SKM-1 treated with dmso at 0.1 percent for 144 hours (cell line): ENCODE measurements at regions not wholly inside any gene's neighbourhood (a gene's known extent, or its start where the extent isn't known, plus 50 kb on each side); places are given as distances from the start of the nearest gene placed in this dataset.

Source experiments
- DNase-seq: peaks from one replicate; lab custom pipeline; 2025; ENCODE audit not compliant: unreplicated experiment; lab: John Stamatoyannopoulos, UW

GRCh38 chr2:200013906-200014305, 58.5 kb downstream of the MAIP1 start:
- no peak for DNase-seq

- DNase-seq, result no peak
These were observed 66.2 kb downstream of the MAIP1 start for GRCh38 chr2:200021449-200022114.

GRCh38 chr2:200022511-200022910, 67.1 kb downstream of the MAIP1 start:
- DNase-seq, result no peak

- no peak for DNase-seq
These were observed 68.2 kb downstream of the MAIP1 start for GRCh38 chr2:200023570-200023969.

GRCh38 chr2:200025717-200026116, 70.3 kb downstream of the MAIP1 start:
- DNase-seq, result no peak

- no peak for DNase-seq
These were observed 71.2 kb downstream of the MAIP1 start for GRCh38 chr2:200026332-200027230.

GRCh38 chr2:200028998-200029397, 73.6 kb downstream of the MAIP1 start:
- DNase-seq, result no peak

- no peak for DNase-seq
These were observed 77.5 kb downstream of the MAIP1 start for GRCh38 chr2:200032895-200033294.

GRCh38 chr2:200033929-200034328, 78.5 kb downstream of the MAIP1 start:
- DNase-seq, result no peak

GRCh38 chr2:200034816-200035215, 79.4 kb downstream of the MAIP1 start:
- no peak for DNase-seq

- no peak for DNase-seq
These were observed 84.6 kb downstream of the MAIP1 start for GRCh38 chr2:200039724-200040650.

- DNase-seq, result no peak
These were observed 85.4 kb downstream of the MAIP1 start for GRCh38 chr2:200040831-200041230.

GRCh38 chr2:200041639-200042038, 86.3 kb downstream of the MAIP1 start:
- DNase-seq, result no peak

GRCh38 chr2:200042102-200042735, 86.8 kb downstream of the MAIP1 start:
- no peak for DNase-seq

- DNase-seq, result no peak
These were observed 87.6 kb downstream of the MAIP1 start for GRCh38 chr2:200042944-200043343.

GRCh38 chr2:200044453-200044852, 89.1 kb downstream of the MAIP1 start:
- DNase-seq, result no peak

- no peak for DNase-seq
These were observed 93.0 kb downstream of the MAIP1 start for GRCh38 chr2:200048421-200048820.

- no peak for DNase-seq
These were observed 93.7 kb downstream of the MAIP1 start for GRCh38 chr2:200049086-200049485.

- DNase-seq, result no peak
These were observed 95.7 kb downstream of the MAIP1 start for GRCh38 chr2:200050921-200051610.

GRCh38 chr2:200051611-200051945, 96.2 kb downstream of the MAIP1 start:
- no peak for DNase-seq
